22Rv1 (cell line): ENCODE measurements at regions not wholly inside any gene's neighbourhood (a gene's known extent, or its start where the extent isn't known, plus 50 kb on each side); places are given as distances from the start of the nearest gene placed in this dataset.
A peak's percentile ranks its signal among the peaks of the same experiment; 100 is the strongest.

Experiments
- H3K27ac ChIP-seq: fragments of 450-650 bp; 2 replicates; pipeline ENCODE4 v1.5.1; 2017
- ZFX ChIP-seq: fragments of 450-650 bp; IDR thresholded peaks from 2 replicates; pipeline ENCODE4 v1.6.1; 2017; ENCODE audit warnings: antibody characterized with exemption, borderline replicate concordance
- TF ChIP-seq, protein P1 (sequence below): fragments of 450-650 bp; IDR thresholded peaks from 2 replicates; pipeline ENCODE4 v1.5.1; 2017; ENCODE audit warnings: mild to moderate bottlenecking

DNA sequence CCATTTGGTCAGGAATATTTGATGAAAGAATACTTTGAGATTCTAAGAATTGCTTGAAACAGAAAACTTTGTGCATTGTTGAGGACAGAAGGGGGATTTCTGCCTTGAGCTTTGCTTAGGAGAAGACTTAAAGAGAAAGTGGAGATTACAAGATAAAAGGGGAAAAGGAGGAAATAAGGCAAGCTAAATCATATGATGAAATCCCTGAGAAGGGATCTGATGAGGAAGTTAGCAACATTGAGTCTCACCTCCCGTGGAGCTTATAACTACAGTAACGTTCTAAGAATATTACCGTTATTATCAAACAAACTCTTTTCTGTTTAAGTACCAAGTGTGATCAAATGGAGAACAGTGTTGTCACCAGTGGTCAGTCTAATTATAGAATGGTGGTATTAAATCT, 414.7 kb upstream of the NAALADL2 start:
- no peak overlapping the region for H3K27ac ChIP-seq
- no peak for TF ChIP-seq ZFX

DNA sequence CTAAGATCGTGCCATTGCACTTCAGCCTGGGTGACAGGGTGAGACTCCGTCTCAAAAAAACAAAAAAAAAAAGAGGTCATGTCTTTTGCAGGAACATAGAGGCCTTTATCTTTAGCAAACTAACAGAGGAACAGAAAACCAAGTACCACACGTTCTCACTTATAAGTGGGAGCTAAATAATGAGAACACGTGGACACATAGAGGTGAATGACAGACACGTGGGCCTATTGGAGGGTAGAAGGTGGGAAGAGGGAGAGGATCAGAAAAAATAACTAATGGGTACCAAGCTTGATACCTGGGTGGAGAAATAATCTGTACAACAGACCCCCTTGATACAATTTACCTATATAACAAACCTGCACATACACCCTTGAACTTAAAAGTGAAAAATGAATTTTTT, 401.4 kb upstream of the NAALADL2 start:
- H3K27ac ChIP-seq, result no peak overlapping the region
- TF ChIP-seq, protein P1, sequence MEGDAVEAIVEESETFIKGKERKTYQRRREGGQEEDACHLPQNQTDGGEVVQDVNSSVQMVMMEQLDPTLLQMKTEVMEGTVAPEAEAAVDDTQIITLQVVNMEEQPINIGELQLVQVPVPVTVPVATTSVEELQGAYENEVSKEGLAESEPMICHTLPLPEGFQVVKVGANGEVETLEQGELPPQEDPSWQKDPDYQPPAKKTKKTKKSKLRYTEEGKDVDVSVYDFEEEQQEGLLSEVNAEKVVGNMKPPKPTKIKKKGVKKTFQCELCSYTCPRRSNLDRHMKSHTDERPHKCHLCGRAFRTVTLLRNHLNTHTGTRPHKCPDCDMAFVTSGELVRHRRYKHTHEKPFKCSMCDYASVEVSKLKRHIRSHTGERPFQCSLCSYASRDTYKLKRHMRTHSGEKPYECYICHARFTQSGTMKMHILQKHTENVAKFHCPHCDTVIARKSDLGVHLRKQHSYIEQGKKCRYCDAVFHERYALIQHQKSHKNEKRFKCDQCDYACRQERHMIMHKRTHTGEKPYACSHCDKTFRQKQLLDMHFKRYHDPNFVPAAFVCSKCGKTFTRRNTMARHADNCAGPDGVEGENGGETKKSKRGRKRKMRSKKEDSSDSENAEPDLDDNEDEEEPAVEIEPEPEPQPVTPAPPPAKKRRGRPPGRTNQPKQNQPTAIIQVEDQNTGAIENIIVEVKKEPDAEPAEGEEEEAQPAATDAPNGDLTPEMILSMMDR, result no peak
- no peak for TF ChIP-seq ZFX

DNA sequence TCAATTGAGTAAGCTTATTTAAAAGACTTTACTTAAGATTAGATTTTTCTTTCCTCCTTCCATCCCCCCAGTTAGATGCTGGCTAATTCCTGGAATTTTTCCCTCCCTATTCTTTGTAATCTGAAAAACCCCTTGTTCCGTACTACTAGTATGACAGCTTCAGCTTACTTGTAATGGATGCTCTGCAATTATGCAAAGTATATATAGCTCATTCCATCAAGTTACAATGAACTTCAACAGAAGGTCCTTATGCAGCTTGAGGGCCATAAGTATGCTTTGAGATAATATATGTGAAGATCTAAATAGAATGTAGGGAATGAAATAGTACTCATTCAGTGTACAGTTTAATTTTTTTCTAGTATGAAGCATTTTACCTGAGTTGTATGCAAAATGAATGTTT, 398.3 kb upstream of the NAALADL2 start:
- no peak for TF ChIP-seq ZFX
- TF ChIP-seq, protein P1, result no peak

DNA sequence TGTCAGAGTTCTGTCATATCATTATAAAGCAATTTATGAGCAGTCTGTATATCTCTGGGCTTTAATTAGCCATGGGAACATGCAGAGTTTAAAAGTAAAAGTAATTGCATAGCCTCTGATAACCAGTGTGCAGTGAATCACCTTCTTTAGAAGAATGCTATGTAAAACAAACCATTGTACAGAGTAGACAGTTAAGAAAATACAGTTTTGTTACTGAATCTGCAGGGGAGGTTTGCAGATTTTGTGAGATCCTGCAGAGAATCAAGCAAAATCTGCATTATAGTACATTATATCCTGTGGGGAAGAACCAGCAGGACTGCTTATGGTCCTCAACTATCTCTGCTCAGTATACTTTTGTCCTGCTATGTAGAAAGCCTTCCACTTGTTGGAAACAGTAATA, 396.2 kb upstream of the NAALADL2 start:
- TF ChIP-seq, protein P1, result no peak
- no peak for TF ChIP-seq ZFX
- no peak overlapping the region for H3K27ac ChIP-seq

More for the DNA sequence above, 398.3 kb upstream of the NAALADL2 start:
- H3K27ac ChIP-seq, result no peak overlapping the region

DNA sequence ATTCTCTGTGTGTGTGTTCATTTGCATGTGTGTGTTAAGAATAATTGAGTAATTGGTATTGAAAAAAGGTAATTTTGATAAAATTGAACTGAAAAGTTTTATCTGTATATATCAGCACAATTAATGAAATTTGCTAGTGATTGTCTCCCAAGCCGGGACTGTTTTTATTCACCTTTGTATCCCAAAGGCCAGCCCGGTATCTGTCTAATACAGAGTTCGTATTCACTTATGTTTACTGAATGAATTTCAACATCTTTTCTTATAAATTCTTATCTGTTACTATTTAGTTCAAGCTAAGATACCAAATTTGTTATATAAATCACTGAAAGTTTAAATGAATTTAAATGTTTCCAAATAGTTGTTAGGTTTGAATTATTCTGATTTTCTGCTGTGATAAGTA, 394.0 kb upstream of the NAALADL2 start:
- TF ChIP-seq, protein P1, result no peak
- no peak for TF ChIP-seq ZFX
- H3K27ac ChIP-seq, result no peak overlapping the region

DNA sequence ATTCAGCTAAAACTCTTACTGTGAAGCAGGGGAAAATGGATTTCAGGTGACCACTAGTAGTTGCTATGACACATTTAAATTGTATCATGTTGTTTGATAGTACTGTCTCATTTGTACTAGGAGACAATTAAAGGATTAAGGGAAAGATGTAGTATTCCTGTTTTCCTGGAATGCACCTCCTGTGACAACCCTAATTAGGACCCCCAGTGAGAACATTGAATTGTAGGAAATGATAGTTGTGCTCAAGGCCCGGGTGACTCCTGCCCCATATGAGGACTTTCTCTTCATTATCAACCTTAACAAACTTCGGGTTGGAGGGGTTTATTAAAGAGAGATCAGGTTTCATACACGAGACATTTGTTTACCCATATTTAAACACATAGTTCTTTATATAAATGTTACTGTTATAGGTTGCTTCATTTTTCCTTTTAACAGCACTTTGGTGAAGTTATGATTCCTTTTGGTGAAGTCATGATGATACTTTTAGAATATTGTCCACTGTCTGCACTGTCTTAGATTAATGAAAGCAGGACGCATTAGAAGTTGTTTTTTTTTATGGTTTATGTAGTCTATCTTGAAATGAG, 392.6 kb upstream of the NAALADL2 start:
- 0 out of 2 replicates have a peak overlapping the region, but pooled peaks have one; percentile 5 for H3K27ac ChIP-seq
- TF ChIP-seq ZFX, result no peak
- TF ChIP-seq, protein P1, result no peak

DNA sequence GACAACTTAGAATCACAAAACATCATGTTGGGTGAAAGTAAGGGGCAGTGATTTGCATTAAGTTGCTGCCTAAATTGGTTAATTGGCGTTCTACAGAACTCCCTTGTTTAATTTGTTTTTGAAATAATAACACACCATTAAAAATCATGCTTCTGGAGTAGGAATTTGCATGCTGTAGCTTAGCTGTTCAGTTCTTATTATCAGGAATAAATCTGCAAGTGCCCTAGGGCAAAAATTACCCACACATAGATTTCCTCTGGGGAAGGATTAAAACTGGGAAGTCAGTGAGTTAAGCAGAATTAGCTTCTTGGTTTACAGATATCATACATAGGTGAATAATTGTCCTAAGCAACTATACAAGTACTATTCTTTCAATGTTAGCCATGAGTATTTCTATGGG, 381.6 kb upstream of the NAALADL2 start:
- TF ChIP-seq, protein P1, result no peak
- no peak for TF ChIP-seq ZFX

DNA sequence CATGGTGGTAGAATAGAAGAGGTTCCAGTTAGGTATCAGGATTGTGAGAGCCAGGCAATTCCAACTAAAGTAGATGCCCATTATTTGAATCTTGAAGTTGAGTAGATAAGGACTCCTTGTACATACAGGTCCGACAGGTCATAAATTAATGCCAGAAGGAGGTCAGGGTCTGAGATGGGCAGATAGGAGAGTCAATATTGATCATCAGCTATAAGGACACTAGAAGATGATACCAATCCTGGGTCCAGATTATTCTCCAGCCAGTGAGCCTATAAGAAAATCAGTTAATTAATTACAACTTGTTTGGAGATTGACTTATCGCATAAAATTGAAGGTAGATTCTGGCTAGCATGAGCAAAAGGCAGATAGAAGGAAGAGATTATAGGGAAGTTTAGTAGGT, 378.4 kb upstream of the NAALADL2 start:
- no peak for TF ChIP-seq ZFX
- no peak overlapping the region for H3K27ac ChIP-seq

More for the DNA sequence above, 381.6 kb upstream of the NAALADL2 start:
- no peak overlapping the region for H3K27ac ChIP-seq

DNA sequence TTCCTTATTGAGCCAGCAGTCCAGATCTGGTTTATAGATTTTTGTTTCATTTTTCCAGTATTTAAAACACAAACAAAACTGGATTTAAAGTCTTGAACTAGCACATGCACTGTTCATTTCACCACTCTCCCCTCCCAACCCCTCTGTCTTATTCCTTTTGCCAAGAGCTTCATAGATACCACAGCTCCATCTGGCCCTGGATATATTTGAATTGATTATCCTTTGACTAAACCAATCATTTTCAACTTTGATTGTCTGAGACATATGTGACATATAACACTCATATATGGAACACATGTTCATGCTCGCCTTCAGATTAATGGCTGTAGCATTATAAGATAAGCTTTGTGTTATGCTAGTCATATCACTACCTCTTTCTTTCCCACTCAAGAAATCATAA, 376.6 kb upstream of the NAALADL2 start:
- H3K27ac ChIP-seq, result no peak overlapping the region
- no peak for TF ChIP-seq ZFX
- TF ChIP-seq, protein P1, result no peak
